GM21529 (cell line): ENCODE measurements at regions not wholly inside any gene's neighbourhood (a gene's known extent, or its start where the extent isn't known, plus 50 kb on each side); places are given as distances from the start of the nearest gene placed in this dataset.
"Not testable (repeated sequence)": the region's sequence is repeated elsewhere in the genome, so short reads cannot be mapped to it uniquely, and the experiment has no call there.

ENCODE experiments used
- ATAC-seq: cut with Tn5 transposase; IDR thresholded peaks from one replicate; pipeline ENCODE4 v1.9.1; 2021; ENCODE audit not compliant: unreplicated experiment

DNA sequence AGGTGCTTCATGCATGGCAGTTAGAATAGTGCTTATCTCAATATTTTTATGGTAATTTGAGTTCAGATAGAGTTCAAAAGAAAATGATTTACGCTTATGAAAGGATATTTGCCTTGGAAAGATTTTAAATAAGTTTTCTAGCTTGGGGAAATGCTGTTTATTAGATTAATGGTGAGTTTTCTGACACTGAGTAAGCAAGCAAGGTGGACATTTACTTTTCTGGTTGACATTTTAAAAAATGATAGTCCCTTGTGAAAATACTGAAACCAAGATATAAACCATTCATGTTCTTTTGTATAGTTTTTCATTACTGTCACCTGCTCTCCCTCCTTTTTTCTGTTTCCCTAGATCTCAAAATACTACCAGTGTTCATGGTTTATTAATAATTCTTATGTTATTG is 1034.8 kb upstream of the SPRY2 start:
- ATAC-seq: no peak

DNA sequence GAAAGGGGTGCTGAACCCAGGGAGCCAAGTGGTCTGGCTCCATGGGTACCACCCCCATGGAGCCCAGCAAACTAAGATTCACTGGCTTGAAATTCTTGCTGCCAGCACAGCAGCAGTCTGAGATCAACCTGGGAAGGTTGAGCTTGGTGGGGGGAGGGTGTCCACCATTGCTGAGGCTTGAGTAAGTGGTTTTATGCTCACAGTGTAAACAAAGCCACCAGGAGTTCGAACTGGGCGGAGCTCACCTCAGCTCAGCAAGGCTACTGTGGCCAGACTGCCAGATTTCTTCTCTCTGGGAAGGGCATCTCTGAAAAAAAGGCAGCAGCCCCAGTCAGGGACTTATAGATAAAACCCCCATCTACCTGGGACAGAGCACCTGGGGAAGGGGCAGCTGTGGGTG is 1021.8 kb upstream of the SPRY2 start:
- not testable (repeated sequence) for ATAC-seq

DNA sequence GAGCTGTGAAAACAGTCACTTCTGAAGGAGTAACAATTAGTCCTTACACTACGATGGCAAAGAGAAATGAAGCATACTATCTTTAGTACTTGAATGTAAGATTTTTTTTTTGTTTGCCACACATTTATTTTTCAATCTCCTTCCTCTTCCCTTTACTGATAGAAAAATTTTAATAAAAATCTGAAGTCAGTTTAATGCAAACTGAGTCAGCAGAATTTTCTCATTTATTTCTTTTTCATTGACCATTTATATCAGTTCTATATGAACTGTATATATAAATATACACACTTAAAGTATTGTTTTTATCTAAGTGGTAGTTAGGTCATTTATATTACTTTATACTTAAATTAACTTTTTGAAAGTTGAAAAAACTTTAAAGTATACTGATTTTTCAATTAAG is 1009.1 kb upstream of the SPRY2 start:
- ATAC-seq: no peak

DNA sequence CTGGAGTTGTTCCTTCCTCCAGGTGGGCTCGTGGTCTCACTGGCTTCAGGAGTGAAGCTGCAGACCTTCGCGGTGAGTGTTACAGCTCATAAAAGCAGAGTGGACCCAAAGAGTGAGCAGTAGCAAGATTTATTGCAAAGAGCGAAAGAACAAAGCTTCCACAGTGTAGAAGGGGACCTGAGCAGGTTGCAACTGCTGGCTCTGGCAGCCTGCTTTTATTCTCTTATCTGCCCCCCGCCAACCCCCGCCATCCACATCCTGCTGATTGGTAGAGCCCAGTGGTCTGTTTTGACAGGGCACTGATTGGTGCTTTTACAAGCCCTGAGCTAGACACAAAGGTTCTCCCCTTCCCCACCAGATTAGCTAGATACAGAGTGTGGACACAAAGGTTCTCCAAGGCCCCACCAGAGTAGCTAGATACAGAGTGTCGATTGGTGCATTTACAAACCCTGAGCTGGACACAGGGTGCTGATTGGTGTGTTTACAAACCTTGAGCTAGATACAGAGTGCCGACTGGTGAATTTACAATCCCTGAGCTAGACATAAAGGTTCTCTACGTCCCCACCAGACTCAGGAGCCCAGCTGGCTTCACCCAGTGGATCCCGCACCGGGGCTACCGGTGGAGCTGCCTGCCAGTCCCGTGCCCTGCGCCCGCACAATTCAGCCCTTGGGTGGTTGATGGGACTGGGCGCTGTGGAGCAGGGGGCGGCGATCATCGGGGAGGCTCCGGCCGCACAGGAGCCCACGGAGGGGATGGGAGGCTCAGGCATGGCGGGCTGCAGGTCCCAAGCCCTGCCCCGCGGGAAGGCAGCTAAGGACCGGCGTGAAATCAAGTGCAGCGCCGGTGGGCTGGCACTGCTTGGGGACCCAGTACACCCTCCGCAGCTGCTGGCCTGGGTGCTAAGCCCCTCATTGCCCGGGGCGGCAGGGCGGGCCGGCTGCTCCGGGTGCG is 999.5 kb upstream of the SPRY2 start:
- ATAC-seq: not testable (repeated sequence)

DNA sequence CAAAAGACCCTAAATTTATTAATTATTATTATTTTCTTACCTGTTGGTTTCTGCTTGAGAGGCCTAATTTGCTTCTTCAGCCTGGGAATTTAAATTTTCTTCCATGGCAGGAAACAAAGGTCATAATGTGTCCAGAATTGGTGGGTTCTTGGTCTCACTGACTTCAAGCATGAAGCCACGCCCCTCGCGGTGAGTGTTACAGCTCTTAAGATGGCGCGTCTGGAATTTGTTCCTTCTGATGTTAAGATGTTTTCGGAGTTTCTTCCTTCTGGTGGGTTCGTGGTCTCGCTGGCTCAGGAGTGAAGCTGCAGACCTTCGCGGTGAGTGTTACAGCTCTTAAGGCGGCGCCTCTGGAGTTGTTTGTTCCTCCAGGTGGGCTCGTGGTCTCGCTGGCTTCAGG is 998.7 kb upstream of the SPRY2 start:
- ATAC-seq: not testable (repeated sequence)

DNA sequence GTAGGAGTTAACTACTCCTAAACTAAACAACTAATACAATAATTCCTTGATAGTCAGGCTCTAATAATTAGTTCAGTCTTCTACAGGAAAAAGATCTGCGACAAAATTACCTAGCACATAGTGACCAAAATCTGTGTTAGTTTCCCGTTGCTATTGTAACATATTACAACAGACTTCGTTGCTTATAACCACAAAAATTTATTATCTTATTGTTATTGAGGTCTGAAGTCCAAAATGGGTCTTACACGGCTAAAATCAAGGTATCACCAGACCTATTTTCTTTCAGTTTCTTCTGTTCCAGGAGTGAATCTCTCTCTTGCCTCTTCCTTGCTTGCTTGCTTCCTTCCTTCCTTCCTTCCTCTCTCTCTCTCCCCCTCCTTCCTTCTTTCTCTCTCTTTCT is 993.6 kb upstream of the SPRY2 start:
- no peak for ATAC-seq

DNA sequence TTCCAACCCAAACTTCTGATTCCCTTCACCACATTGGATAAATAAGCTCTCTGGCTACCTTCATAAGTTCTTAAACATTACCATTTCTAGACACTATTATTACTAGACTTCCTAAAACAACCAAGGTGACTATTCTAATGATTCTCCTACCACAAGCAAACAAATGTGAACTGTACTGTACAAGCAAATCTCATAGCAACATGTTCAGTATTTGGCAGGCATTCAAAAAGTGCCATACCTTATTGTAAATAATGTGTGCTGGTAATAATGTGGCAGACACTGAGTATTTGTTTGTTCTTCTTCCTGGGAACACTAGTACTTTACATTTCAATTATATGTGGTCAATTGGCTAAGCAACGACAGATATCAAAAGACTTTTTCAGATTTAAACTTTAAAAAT is 986.0 kb upstream of the SPRY2 start:
- no peak for ATAC-seq

DNA sequence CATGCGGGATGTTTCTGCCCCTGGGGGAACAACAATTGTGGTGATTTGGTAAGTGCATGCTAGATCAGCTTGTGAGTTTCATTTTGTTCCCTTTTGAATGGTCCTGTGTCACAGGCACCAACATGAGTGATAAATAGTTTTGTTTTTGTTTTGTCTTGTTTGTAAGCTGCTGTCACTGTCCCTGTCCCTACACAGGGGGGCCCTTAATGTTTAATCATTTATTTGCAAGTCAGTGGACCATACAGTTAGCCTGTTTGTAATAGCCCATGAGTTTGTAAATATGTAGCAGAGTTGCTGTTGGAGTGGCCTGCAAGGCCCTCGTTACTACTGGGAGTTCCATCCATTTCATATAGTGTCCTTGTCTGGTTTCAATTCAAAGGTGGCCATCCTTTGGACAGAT is 979.6 kb upstream of the SPRY2 start:
- no peak for ATAC-seq

DNA sequence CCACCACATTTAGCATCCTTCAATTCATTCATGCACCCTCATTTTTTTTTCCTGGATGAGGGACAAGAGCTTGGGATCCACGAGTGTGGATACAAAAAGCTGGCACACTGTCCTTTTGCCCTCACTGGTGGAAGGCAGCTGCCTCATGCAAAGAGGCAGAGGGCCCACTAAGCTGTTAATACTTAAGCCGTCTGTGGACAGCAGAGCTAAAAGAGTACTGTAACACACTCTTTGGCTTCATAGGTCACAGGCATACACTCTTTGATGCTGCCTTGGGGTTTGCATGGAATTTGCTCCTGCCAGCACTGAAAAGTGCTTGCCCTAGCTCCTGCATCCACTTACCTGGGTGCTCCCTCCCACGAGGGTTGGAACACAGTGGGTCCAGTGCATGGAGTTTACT is 978.4 kb upstream of the SPRY2 start:
- ATAC-seq: no peak

DNA sequence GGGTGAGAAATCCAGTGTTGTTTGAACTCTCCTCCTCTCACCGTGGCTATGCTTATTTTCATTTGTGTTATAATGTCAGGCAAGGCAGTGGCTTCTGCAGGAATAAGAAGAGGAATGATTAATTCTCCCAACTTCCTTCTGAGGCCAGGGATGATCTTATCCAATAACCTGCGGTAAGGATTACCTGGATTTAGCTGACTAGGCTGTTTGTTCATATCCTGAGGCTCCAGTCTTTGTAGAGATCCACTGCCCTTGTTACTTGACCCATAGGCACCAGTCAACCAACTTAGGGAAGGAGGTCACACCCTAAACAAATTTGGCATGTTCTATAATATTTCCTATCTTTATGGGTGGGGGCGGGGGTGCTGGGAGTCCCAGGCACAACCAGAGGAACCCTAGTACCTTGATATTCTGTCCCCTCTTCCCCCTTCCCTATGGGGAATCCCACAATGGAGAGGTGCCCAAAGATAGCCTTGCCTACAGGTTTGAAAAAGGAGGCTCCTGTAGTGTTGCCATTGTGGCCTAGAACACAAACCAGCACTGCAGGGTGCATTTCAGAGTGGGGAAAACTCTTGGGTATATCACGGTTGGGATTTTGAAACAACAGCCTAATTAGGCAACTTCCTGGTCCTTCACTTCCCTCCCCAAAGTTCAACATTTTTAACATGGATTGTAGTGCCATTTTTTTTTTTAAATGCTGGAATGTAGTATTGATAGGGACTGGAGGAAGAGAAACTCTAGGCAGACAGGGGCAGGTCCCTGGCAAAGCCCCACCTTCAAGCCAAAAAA is 977.5 kb upstream of the SPRY2 start:
- no peak for ATAC-seq

DNA sequence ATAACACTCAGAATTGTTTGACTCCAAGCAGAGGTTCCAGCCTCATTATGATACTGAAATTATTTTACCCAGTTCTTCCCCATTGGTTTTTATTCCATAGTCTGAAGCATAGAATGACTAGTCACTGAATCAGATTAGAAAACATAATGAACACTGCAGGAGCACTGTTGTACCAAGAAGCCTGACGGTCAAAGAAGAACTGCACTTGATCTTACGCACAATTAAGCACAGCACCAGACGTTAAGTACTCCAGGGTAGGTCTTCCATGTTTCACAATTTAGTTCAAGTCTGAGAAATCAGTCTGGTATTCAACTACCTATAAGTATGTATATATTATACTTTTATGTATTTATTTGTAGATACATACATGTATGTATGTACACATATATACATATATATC is 973.5 kb upstream of the SPRY2 start:
- no peak for ATAC-seq

DNA sequence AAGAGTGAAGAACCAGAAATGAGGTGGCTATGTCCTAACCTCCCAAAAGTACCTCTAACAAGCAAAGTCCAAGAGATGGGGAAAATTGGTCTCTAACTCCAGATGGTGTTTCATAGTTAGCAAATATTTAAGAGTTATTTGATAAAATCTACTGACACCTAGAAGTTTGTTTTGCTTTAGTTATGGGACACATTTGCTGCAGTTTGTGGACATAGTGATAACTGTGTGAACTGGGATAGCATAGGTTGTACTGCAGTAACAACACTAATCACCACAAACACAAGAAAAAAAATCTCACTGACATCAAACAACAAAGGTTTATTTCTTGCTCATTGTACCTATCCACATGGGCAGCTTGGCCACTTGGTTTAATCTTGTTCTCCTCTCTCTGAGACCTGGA is 965.0 kb upstream of the SPRY2 start:
- ATAC-seq: no peak

DNA sequence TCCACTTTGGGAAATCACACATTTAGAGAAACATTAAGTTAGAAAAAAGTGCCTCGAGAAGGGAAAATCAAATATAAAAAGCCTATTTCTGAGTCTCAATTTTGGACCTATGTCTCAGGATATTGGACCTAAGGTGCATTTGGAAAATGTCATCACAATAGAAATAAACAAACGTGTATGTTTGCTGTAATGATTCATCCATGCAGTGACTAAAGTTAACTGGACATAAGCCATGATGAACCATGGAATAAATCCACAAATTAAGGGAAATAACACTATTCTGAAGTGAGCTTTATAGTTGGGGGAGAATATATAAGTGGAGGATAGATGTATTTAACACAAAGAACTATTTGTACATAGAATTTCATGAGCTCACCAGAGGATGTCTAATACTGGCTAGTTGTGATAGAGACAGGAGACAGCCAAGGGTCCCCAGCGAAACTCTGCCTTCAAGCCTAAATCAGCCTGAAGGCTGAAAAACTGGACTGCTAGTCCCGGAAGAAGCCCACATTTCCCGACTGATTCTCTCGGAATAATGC is 963.3 kb upstream of the SPRY2 start:
- no peak for ATAC-seq

DNA sequence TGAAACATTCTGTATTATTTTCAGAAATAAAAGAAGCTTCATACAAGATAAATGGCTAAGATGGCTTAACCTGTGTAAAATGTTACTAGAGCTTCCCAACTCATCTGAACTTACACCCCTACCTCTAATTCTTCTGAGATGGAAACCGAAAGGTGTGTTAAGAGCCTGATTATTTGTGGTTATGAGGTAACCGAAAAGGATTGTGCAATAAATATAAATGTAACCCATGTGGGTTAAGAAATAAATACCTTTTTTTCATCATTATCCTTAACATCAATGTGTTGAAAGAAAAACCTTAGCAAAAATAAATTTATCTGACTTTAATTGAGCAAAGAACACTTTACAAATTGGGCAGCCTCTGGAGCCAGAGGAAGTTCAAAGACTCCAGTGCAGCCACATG is 961.8 kb upstream of the SPRY2 start:
- no peak for ATAC-seq

DNA sequence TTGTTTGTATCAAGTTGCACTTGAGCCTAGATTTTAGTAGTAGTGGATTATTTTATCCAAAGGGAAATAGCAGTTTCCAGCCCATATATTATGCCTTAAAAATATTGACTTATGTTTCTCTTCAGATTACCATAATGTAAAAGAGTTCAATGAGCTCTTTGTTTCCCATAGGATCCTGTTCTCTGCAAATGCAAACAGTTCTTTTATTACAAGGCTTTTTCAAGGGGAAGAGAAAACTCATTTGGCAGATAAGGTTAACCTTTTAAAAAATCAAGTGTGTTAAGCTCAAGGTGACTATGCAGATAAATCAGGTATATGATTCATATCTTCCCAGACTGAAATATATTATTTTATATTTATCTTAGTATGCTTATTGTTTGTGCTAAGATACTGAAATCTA is 961.2 kb upstream of the SPRY2 start:
- no peak for ATAC-seq

DNA sequence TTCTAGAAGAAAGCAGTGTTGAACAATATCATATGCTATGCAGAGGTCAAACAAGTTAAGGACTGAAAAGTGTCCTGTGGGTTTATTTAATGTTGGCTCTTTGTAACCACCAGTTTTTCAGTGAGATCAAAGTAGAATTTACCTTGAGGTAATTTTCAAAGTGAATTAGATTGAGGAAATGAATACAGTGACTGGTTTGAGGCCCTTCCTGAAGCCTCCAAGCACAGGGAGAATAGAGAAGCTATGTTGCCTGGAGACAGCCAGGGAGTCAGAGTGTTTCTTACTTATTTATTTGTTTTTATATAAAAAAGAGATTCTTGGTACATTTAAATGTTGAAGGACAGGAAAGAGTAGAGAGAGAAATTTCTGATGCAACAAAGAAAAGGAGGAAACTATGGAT is 954.3 kb upstream of the SPRY2 start:
- no peak for ATAC-seq

DNA sequence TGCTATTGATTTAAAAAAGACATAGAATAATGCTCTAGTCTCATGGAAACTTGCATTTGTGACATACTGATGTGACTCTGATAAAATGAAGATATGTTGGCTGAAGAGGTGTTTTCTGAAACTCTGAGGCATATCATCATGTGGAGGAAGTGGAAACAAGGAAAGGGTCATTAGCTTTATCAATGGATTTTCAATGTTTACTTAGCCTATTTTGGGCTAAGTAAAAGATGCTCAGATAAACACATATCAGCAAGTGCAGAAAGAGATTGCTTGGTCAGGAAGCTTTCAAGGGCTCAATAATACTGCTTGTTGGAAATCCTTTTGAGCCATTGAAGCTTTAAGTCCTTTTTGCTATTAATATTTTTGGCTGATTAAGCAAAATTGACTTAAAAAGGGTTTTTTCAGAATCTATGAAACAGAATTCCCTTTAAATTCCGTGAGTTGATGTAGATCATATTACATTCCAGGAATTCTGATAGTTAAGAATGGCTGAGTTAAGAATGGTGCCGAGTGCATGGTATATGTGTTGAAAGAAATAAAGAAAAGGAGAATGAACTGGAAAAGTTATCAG is 952.8 kb upstream of the SPRY2 start:
- ATAC-seq: no peak

DNA sequence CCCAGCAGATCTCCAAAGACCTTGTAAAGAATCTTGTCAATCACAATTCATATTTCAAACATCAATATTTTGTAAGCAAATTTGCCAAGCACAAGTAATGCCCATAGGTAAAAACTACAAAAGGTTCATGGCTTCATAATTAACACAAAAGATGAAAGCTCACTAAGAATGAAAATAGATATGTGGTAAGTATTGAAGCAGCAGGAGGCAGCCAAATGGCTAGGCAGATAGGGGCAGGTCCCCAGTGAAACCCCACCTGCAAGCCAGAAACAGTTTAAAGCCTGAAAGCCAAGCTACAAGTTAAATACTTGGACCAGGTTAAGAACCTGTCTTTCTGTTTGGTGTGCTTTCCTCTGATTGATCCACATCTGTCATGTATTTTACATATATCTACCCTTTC is 942.6 kb upstream of the SPRY2 start:
- no peak for ATAC-seq

DNA sequence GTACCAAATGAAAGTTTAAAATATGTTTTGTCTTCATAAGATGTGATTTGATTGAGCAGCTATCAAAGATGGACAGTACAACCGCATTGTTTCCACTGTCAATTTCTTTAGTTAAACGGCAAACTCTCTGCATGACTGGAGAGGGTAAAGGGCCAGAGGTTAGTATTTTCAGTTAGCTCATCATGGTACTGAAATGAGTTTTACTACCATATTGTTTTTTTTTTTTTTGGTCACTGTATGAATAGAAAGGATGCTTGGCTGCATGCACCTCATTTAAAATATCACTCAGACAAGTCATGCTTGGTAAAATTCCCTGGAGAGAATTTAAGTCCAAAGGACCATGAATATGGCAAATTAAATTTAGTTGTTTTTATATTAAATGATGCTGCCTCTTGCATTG is 942.1 kb upstream of the SPRY2 start:
- no peak for ATAC-seq

DNA sequence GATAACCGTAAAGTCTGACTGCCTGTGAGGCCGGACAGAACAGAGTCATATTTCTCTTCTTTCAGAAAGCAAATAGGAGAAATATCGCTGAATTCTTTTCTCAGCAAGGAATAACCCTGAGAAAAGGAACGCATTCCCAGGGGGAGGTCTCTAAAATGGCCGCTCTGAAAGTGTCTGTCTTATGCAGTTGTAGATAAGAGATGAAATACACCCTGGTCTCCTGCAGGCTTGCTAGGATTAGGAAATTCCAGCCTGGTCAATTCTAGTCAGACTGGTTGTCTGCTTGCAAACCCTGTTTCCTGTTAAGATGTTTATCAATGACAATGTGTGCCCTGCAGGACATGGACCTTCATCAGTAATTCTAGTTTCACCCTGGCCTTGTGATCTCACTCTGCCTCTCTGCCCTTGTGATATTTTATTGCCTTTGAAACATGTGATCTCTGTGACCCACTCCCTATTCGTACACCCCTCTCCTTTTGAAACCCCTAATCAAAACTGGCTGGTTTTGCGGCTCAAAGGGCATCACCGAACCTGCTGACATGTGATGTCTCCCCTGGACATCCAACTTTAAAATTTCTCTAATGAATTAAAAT is 934.8 kb upstream of the SPRY2 start:
- ATAC-seq: no peak

DNA sequence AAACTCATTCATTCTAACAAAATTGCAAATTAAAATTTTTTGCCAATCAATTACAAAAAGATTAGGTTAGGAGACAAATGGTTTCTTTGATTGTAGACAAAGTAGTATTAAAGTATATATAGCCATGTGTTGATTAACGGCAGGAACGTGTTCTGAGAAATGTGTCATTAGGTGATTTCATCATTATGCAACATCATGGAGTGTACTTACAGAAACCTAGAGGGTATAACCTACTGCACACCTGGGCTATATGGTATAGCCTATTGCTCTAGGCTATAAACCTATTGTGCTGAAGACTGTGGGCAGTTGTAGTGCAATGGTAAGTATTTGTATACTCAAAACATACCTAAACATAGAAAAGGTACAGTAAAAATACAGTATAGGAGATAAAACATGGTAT is 906.8 kb upstream of the SPRY2 start:
- no peak for ATAC-seq
